Spinal cord (tissue), 9 donors: ENCODE measurements at regions not wholly inside any gene's neighbourhood (a gene's known extent, or its start where the extent isn't known, plus 50 kb on each side); places are given as distances from the start of the nearest gene placed in this dataset.
"Not testable (repeated sequence)": the region's sequence is repeated elsewhere in the genome, so short reads cannot be mapped to it uniquely, and the experiment has no call there.

Source experiments
- DNase-seq, 6 donors: peaks; one replicate each; pipeline versions ENCODE4 v3.0.0 to v3.0.0-alpha.2; 2013 to 2015; ENCODE audit warnings: low spot score in 6 of 6, low read depth in 4 of 6
- H3K27ac ChIP-seq: one replicate; pipeline ENCODE4 v1.5.1; 2013; ENCODE audit warnings: low read depth, low read length, control low read depth
- H3K27me3 ChIP-seq: one replicate; pipeline ENCODE4 v1.6.1; 2013; ENCODE audit warnings: low read length; ENCODE audit not compliant: control insufficient read depth, insufficient read depth
- H3K36me3 ChIP-seq: one replicate; pipeline ENCODE4 v1.6.1; 2013; ENCODE audit warnings: low read length; ENCODE audit not compliant: control insufficient read depth, insufficient read depth
- H3K4me1 ChIP-seq: one replicate; pipeline ENCODE4 v1.6.1; 2013; ENCODE audit warnings: low read length; ENCODE audit not compliant: control insufficient read depth, insufficient read depth
- H3K4me3 ChIP-seq: one replicate; pipeline ENCODE4 v1.5.1; 2013; ENCODE audit warnings: low read depth, low read length, control low read depth
- H3K9me3 ChIP-seq: one replicate; pipeline ENCODE4 v1.6.1; 2013; ENCODE audit warnings: low read length; ENCODE audit not compliant: control insufficient read depth, insufficient read depth
- WGBS: methylation state at CpG from one replicate; pipeline ENCODE4 v1.1.5; 2013; ENCODE audit warnings: missing lambda C conversion rate; ENCODE audit not compliant: insufficient coverage; 5-methylcytosine and 5-hydroxymethylcytosine counted together
- donor health status: healthy.

- no peak overlapping the region for H3K4me3 ChIP-seq
- no peak overlapping the region for H3K27ac ChIP-seq
- no peaks in the 10 kb centered on the region for H3K4me1 ChIP-seq
- DNase-seq, result no peak
- H3K36me3 ChIP-seq, result no peaks in the 10 kb centered on the region
- 96% methylated on average over 47 of the region's 47 CpGs for WGBS
- H3K9me3 ChIP-seq, result peaks cover 1% of the 10 kb centered on the region
- no peaks in the 10 kb centered on the region for H3K27me3 ChIP-seq
Measured at GRCh38 chr7:145360511-145361100, 524.8 kb upstream of the TPK1 start.

GRCh38 chr7:145350334-145350733 is 514.5 kb upstream of the TPK1 start:
- H3K4me1 ChIP-seq, result no peaks in the 10 kb centered on the region
- WGBS, result 88% methylated on average over 1 of the region's 3 CpGs
- no peak overlapping the region for H3K4me3 ChIP-seq
- no peaks in the 10 kb centered on the region for H3K36me3 ChIP-seq
- no peaks in the 10 kb centered on the region for H3K9me3 ChIP-seq
- no peaks in the 10 kb centered on the region for H3K27me3 ChIP-seq
- no peak overlapping the region for H3K27ac ChIP-seq
- no peak for DNase-seq

GRCh38 chr7:145349452-145349851 is 513.6 kb upstream of the TPK1 start:
- H3K27ac ChIP-seq, result not testable (repeated sequence)

GRCh38 chr7:145347271-145347670 is 511.4 kb upstream of the TPK1 start:
- H3K4me3 ChIP-seq, result no peak overlapping the region
- H3K36me3 ChIP-seq, result no peaks in the 10 kb centered on the region
- WGBS, result 100% methylated on average over 2 of the region's 8 CpGs
- no peaks in the 10 kb centered on the region for H3K4me1 ChIP-seq
- no peaks in the 10 kb centered on the region for H3K27me3 ChIP-seq
- no peak overlapping the region for H3K27ac ChIP-seq
- no peaks in the 10 kb centered on the region for H3K9me3 ChIP-seq
- DNase-seq, result no peak

More at GRCh38 chr7:145349452-145349851, 513.6 kb upstream of the TPK1 start:
- H3K9me3 ChIP-seq, H3K27me3 ChIP-seq, H3K4me3 ChIP-seq, H3K4me1 ChIP-seq, H3K36me3 ChIP-seq, DNase-seq: not testable (repeated sequence)

GRCh38 chr7:145339319-145339718 is 503.5 kb upstream of the TPK1 start:
- DNase-seq, result peak in 1 of 6 donors; percentile 4
- H3K4me1 ChIP-seq, result no peaks in the 10 kb centered on the region
- H3K27ac ChIP-seq, result no peak overlapping the region
- H3K27me3 ChIP-seq, result no peaks in the 10 kb centered on the region
- no peak overlapping the region for H3K4me3 ChIP-seq
- no peaks in the 10 kb centered on the region for H3K9me3 ChIP-seq
- 63% methylated on average over 1 of the region's 2 CpGs for WGBS
- no peaks in the 10 kb centered on the region for H3K36me3 ChIP-seq

GRCh38 chr7:145331522-145331921 is 495.7 kb upstream of the TPK1 start:
- 59% methylated on average over 7 of the region's 7 CpGs for WGBS
- Histone ChIP-seq H3K4me1 (no peaks in the 10 kb centered on the region), H3K27me3 (no peaks in the 10 kb centered on the region), H3K27ac (no peak overlapping the region), H3K36me3 (no peaks in the 10 kb centered on the region), H3K9me3 (no peaks in the 10 kb centered on the region), H3K4me3 (no peak overlapping the region)
- peak in 1 of 6 donors; percentile 62 for DNase-seq

GRCh38 chr7:145331076-145331475 is 495.2 kb upstream of the TPK1 start:
- DNase-seq, result no peak
- Histone ChIP-seq H3K36me3 (no peaks in the 10 kb centered on the region), H3K27ac (no peak overlapping the region), H3K9me3 (no peaks in the 10 kb centered on the region), H3K4me1 (no peaks in the 10 kb centered on the region), H3K27me3 (no peaks in the 10 kb centered on the region), H3K4me3 (no peak overlapping the region)
- WGBS, result no CpG with 5 or more reads among the region's 2 CpGs

GRCh38 chr7:145327646-145328045 is 491.8 kb upstream of the TPK1 start:
- Histone ChIP-seq H3K27ac (no peak overlapping the region), H3K27me3 (no peaks in the 10 kb centered on the region), H3K36me3 (no peaks in the 10 kb centered on the region), H3K4me3 (no peak overlapping the region), H3K9me3 (no peaks in the 10 kb centered on the region), H3K4me1 (no peaks in the 10 kb centered on the region)
- DNase-seq, result no peak
- no CpG with 5 or more reads among the region's 1 CpG for WGBS

- Histone ChIP-seq H3K4me3 (no peak overlapping the region), H3K36me3 (no peaks in the 10 kb centered on the region), H3K9me3 (no peaks in the 10 kb centered on the region), H3K4me1 (no peaks in the 10 kb centered on the region), H3K27me3 (no peaks in the 10 kb centered on the region), H3K27ac (no peak overlapping the region)
- DNase-seq, result no peak
- WGBS, result 89% methylated on average over 15 of the region's 21 CpGs
Measured at GRCh38 chr7:145324081-145324480, 488.2 kb upstream of the TPK1 start.

GRCh38 chr7:145313551-145313950 is 477.7 kb upstream of the TPK1 start:
- H3K9me3 ChIP-seq, result no peaks in the 10 kb centered on the region
- no peaks in the 10 kb centered on the region for H3K36me3 ChIP-seq
- H3K4me3 ChIP-seq, result no peak overlapping the region
- no peaks in the 10 kb centered on the region for H3K4me1 ChIP-seq
- no peak overlapping the region for H3K27ac ChIP-seq
- 58% methylated on average over 2 of the region's 2 CpGs for WGBS
- DNase-seq, result peak in 2 of 6 donors; percentile 22 to 37
- H3K27me3 ChIP-seq, result no peaks in the 10 kb centered on the region
